ENCODE measurements at regions not wholly inside any gene's neighbourhood (a gene's known extent, or its start where the extent isn't known, plus 50 kb on each side); places are given as distances from the start of the nearest gene placed in this dataset.
"Not testable (repeated sequence)": the region's sequence is repeated elsewhere in the genome, so short reads cannot be mapped to it uniquely, and the experiment has no call there.

DNA sequence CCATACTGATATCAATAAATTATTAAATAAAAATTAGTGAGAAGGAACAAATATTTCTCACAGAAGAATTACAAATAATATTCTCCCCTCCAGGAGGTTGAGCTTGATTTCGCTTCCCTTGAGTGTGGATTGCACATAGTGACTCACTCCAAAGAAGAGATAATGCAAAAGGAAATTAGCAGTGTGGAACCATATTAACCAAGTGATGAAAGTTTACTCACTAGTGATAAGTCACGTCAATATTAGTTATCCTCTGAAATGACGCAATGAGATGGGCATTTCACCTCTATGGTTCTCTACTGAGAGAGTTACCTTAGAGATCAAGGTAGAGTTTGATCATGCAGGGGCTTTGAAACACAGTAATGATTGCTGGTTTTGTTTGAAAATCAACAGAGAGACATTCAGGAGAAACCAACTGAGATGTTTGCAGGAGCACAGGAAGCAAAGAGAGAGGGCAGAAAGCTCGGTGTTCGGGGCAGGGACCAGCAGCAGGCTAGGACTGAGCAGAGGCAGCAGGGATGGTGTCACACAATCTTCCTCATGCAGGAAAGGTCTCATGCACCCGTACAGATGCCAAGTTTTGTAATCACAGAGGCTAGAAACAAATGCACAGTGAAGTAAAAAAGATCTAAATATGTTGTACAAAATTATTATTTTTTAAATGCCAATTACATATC lies 634.5 kb downstream of the QKI start:
- TF ChIP-seq EZH2phosphoT487 (IDR thresholded peaks at IDR 0.05; ENCODE audit: borderline replicate concordance, low read length): no peak
- TF ChIP-seq, protein P1, sequence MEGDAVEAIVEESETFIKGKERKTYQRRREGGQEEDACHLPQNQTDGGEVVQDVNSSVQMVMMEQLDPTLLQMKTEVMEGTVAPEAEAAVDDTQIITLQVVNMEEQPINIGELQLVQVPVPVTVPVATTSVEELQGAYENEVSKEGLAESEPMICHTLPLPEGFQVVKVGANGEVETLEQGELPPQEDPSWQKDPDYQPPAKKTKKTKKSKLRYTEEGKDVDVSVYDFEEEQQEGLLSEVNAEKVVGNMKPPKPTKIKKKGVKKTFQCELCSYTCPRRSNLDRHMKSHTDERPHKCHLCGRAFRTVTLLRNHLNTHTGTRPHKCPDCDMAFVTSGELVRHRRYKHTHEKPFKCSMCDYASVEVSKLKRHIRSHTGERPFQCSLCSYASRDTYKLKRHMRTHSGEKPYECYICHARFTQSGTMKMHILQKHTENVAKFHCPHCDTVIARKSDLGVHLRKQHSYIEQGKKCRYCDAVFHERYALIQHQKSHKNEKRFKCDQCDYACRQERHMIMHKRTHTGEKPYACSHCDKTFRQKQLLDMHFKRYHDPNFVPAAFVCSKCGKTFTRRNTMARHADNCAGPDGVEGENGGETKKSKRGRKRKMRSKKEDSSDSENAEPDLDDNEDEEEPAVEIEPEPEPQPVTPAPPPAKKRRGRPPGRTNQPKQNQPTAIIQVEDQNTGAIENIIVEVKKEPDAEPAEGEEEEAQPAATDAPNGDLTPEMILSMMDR (IDR thresholded peaks at IDR 0.05; ENCODE audit: low read depth, low read length, poor library complexity, severe bottlenecking): no peak
- H3K27me3 ChIP-seq (ENCODE audit: control insufficient read depth, low read length): no peaks in the 10 kb centered on the region
- H4K20me1 ChIP-seq (ENCODE audit: control insufficient read depth, insufficient read depth, low read depth, low read length): no peaks in the 10 kb centered on the region
- no peaks in the 10 kb centered on the region for H3K9me2 ChIP-seq (replicated peaks; ENCODE audit: control insufficient read depth, low read length)
- H3K36me3 ChIP-seq (ENCODE audit: control insufficient read depth, low read length): no peaks in the 10 kb centered on the region
- H3F3A ChIP-seq (ENCODE audit: control insufficient read depth, insufficient read depth): no peaks in the 10 kb centered on the region
- no peaks in the 10 kb centered on the region for H3K79me2 ChIP-seq (ENCODE audit: control insufficient read depth, low read length)
- no peaks in the 10 kb centered on the region for H3K9me3 ChIP-seq (ENCODE audit: control insufficient read depth, insufficient read depth, low read length)
- no peak overlapping the region for H3K27ac ChIP-seq (ENCODE audit: low read depth, low read length)
- no peak overlapping the region for H3K4me3 ChIP-seq (ENCODE audit: low read length)
- H3K4me2 ChIP-seq (ENCODE audit: low read length): no peak overlapping the region
- H3K4me1 ChIP-seq (ENCODE audit: control insufficient read depth, low read length): no peaks in the 10 kb centered on the region

DNA sequence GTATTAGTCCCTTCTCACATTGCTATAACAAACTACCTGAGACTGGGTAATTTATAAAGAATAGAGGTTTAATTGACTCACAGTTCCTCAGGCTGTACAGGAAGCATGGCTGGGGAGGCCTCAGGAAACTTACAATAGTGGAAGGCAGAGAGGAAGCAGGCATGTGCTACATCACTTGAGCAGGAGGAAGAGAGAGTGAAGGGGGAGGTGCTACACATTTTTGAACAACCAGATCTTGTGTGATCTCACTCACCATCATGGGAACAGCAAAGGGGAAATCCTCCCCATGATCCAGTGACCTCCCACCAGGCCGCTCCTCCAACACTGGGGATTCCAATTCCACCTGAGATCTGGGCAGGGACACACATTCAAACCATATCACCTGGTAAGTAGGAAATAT lies 630.6 kb downstream of the QKI start:
- no peak overlapping the region for H3K4me3 ChIP-seq (ENCODE audit: low read length)
- H3K4me2 ChIP-seq (ENCODE audit: low read length): no peak overlapping the region
- H3K27me3 ChIP-seq (ENCODE audit: control insufficient read depth, low read length): no peaks in the 10 kb centered on the region
- no peaks in the 10 kb centered on the region for H3K9me3 ChIP-seq (ENCODE audit: control insufficient read depth, insufficient read depth, low read length)
- H3K27ac ChIP-seq (ENCODE audit: low read depth, low read length): no peak overlapping the region
- no peaks in the 10 kb centered on the region for H3K36me3 ChIP-seq (ENCODE audit: control insufficient read depth, low read length)
- H3K9me2 ChIP-seq (replicated peaks; ENCODE audit: control insufficient read depth, low read length): no peaks in the 10 kb centered on the region
- no peaks in the 10 kb centered on the region for H4K20me1 ChIP-seq (ENCODE audit: control insufficient read depth, insufficient read depth, low read depth, low read length)
- H3K79me2 ChIP-seq (ENCODE audit: control insufficient read depth, low read length): no peaks in the 10 kb centered on the region
- H3K4me1 ChIP-seq (ENCODE audit: control insufficient read depth, low read length): no peaks in the 10 kb centered on the region
- no peaks in the 10 kb centered on the region for H3F3A ChIP-seq (ENCODE audit: control insufficient read depth, insufficient read depth)
- TF ChIP-seq, protein P1 (IDR thresholded peaks at IDR 0.05; ENCODE audit: low read depth, low read length, poor library complexity, severe bottlenecking): no peak
- TF ChIP-seq EZH2phosphoT487 (IDR thresholded peaks at IDR 0.05; ENCODE audit: borderline replicate concordance, low read length): no peak

DNA sequence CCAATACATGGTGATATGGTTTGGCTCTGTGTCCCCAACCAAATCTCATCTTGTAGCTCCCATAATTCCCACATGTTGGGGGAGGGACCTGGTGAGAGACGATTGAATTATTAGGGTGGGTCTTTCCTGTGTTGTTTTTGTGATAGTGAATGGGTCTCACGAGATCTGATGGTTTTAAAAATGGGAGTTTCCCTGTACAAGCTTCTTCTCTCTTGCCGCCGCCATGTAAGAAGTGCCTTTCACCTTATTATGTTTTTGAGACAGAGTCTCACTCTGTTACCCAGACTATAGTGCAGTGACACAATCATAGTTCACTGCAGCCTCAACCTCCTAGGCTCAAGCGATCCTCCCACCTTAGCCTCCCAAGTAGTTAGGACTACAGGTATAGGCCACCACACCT lies 629.1 kb downstream of the QKI start:
- not testable (repeated sequence) for H3F3A ChIP-seq (ENCODE audit: control insufficient read depth, insufficient read depth); H3K9me3 ChIP-seq (ENCODE audit: control insufficient read depth, insufficient read depth, low read length); H3K27ac ChIP-seq (ENCODE audit: low read depth, low read length); H3K79me2 ChIP-seq (ENCODE audit: control insufficient read depth, low read length); H3K9me2 ChIP-seq (replicated peaks; ENCODE audit: control insufficient read depth, low read length); H3K36me3 ChIP-seq (ENCODE audit: control insufficient read depth, low read length); H3K4me2 ChIP-seq (ENCODE audit: low read length); H3K4me1 ChIP-seq (ENCODE audit: control insufficient read depth, low read length); H4K20me1 ChIP-seq (ENCODE audit: control insufficient read depth, insufficient read depth, low read depth, low read length); H3K4me3 ChIP-seq (ENCODE audit: low read length); H3K27me3 ChIP-seq (ENCODE audit: control insufficient read depth, low read length)

DNA sequence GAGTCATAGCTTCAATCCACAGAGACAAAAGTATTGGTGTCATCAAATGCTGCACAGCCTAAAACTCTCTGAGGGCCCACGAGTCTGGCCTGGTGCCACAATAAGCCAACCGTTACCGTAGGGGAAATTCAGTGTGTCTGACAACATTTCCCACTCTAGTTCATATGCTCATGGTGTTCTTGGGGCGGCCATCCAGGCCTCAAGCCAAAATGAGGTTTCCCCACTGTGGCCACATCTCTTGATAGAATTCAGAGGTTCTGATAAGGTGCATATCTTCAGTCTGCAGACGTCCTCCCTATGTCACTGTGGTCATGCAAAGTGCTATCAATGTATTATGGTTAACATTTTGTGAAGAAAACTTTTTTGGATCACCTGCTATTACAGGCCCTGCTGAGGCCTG lies 627.7 kb downstream of the QKI start:
- no peaks in the 10 kb centered on the region for H3K9me3 ChIP-seq (ENCODE audit: control insufficient read depth, insufficient read depth, low read length)
- TF ChIP-seq, protein P1 (IDR thresholded peaks at IDR 0.05; ENCODE audit: low read depth, low read length, poor library complexity, severe bottlenecking): no peak
- TF ChIP-seq EZH2phosphoT487 (IDR thresholded peaks at IDR 0.05; ENCODE audit: borderline replicate concordance, low read length): no peak
- no peak overlapping the region for H3K27ac ChIP-seq (ENCODE audit: low read depth, low read length)
- H3K79me2 ChIP-seq (ENCODE audit: control insufficient read depth, low read length): no peaks in the 10 kb centered on the region
- H3K4me1 ChIP-seq (ENCODE audit: control insufficient read depth, low read length): no peaks in the 10 kb centered on the region
- no peaks in the 10 kb centered on the region for H3K36me3 ChIP-seq (ENCODE audit: control insufficient read depth, low read length)
- H3K4me2 ChIP-seq (ENCODE audit: low read length): no peak overlapping the region
- H3K4me3 ChIP-seq (ENCODE audit: low read length): no peak overlapping the region
- H3K9me2 ChIP-seq (replicated peaks; ENCODE audit: control insufficient read depth, low read length): no peaks in the 10 kb centered on the region
- no peaks in the 10 kb centered on the region for H3K27me3 ChIP-seq (ENCODE audit: control insufficient read depth, low read length)
- no peaks in the 10 kb centered on the region for H3F3A ChIP-seq (ENCODE audit: control insufficient read depth, insufficient read depth)
- H4K20me1 ChIP-seq (ENCODE audit: control insufficient read depth, insufficient read depth, low read depth, low read length): no peaks in the 10 kb centered on the region
